ENCODE measurements at regions not wholly inside any gene's neighbourhood (a gene's known extent, or its start where the extent isn't known, plus 50 kb on each side); places are given as distances from the start of the nearest gene placed in this dataset.

DNA sequence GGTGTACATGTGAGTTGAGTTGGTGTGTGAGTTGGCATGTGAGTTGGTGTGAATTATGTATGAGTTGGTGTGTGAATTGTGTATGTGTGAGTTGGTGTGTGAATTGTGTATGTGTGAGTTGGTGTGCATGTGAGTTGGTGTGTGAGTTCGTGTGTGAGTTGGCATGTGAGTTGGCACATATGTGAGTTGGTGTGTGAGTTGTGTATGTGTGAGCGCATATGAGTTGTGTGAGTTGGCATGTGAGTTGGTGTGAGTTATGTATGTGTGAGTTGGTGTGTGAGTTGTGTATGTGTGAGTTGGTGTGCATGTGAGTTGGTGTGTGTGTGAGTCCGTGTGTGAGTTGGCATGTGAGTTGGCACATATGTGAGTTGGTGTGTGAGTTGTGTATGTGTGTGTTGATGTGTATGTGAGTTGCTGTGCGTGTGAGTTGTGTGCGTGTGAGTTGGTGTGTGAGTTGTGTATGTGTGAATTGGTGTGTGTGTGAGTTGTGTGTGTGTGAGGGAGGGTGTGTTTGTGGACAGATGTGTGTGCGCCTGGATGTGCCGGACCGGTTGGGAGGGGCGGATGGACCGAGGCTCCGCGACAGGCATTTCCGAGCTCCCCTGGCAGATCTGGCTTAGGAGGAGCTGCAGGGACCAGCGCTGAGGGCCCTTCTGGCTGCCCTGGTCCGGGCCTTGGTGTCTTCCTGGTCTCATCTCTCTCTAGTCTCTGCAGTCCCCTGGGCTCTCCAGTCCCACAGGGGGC, 162.5 kb upstream of the IER5L start:
- TF ChIP-seq, protein P1, sequence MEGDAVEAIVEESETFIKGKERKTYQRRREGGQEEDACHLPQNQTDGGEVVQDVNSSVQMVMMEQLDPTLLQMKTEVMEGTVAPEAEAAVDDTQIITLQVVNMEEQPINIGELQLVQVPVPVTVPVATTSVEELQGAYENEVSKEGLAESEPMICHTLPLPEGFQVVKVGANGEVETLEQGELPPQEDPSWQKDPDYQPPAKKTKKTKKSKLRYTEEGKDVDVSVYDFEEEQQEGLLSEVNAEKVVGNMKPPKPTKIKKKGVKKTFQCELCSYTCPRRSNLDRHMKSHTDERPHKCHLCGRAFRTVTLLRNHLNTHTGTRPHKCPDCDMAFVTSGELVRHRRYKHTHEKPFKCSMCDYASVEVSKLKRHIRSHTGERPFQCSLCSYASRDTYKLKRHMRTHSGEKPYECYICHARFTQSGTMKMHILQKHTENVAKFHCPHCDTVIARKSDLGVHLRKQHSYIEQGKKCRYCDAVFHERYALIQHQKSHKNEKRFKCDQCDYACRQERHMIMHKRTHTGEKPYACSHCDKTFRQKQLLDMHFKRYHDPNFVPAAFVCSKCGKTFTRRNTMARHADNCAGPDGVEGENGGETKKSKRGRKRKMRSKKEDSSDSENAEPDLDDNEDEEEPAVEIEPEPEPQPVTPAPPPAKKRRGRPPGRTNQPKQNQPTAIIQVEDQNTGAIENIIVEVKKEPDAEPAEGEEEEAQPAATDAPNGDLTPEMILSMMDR (IDR thresholded peaks at IDR 0.05): no peak
- TF ChIP-seq POLR2A (IDR thresholded peaks at IDR 0.05): no peak

Measured in heart left ventricle (tissue), 13 donors.